ENCODE measurements at regions not wholly inside any gene's neighbourhood (a gene's known extent, or its start where the extent isn't known, plus 50 kb on each side); places are given as distances from the start of the nearest gene placed in this dataset.

- TF ChIP-seq EZH2 (IDR thresholded peaks at IDR 0.05; ENCODE audit: insufficient read depth, poor library complexity, severe bottlenecking), result no peak
- no peak for TF ChIP-seq EZH2phosphoT487 (IDR thresholded peaks at IDR 0.05; ENCODE audit: insufficient read depth, low read depth)
Observed at GRCh38 chr20:34172926-34173325, 60.9 kb upstream of the EIF2S2 start.

Data from GM23248 (cell line).